Suprapubic skin (tissue), 4 donors: ENCODE measurements at regions not wholly inside any gene's neighbourhood (a gene's known extent, or its start where the extent isn't known, plus 50 kb on each side); places are given as distances from the start of the nearest gene placed in this dataset.

Source experiments
- POLR2A ChIP-seq, 2 donors: fragments of 450-650 bp; IDR thresholded peaks; one replicate each; pipeline ENCODE4 v1.6.1; 2017; ENCODE audit warnings: antibody characterized with exemption in 2 of 2, mild to moderate bottlenecking in 2 of 2, moderate library complexity in 2 of 2
- POLR2AphosphoS5 ChIP-seq, 3 donors: sonication (generic); formaldehyde crosslinking; IDR thresholded peaks; one replicate each; pipeline ENCODE4 v1.6.1; 2017; ENCODE audit warnings: antibody characterized with exemption in 3 of 3
- TF ChIP-seq, protein P1 (sequence below), 2 donors: fragments of 200-600 bp in 1 of 2; fragments of 450-650 bp in 1 of 2; sonication (generic) in 1 of 2; IDR thresholded peaks; one replicate each; pipeline ENCODE4 v1.5.1; 2016 to 2019; ENCODE audit warnings: antibody characterized with exemption in 2 of 2, mild to moderate bottlenecking in 1 of 2, moderate library complexity in 1 of 2

DNA sequence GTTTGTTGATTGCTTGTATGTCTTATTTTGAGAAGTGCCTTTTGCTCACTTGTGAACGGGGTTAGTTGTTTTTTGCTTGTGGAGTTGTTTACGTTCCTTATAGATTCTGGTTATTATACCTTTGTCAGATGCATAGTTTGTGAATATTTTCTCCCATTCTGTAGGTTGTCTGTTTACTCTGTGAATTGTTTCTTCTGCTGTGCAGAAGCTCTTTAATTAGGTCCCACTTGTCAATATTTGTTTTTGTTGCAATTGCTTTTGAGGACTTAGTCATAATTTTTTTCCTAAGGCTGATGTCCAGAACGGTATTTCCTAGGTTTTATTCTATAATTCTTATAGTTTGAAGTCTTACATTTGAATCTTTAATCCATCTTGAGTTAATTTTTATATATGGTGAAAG is 285.3 kb upstream of the GADL1 start:
- TF ChIP-seq, protein P1, sequence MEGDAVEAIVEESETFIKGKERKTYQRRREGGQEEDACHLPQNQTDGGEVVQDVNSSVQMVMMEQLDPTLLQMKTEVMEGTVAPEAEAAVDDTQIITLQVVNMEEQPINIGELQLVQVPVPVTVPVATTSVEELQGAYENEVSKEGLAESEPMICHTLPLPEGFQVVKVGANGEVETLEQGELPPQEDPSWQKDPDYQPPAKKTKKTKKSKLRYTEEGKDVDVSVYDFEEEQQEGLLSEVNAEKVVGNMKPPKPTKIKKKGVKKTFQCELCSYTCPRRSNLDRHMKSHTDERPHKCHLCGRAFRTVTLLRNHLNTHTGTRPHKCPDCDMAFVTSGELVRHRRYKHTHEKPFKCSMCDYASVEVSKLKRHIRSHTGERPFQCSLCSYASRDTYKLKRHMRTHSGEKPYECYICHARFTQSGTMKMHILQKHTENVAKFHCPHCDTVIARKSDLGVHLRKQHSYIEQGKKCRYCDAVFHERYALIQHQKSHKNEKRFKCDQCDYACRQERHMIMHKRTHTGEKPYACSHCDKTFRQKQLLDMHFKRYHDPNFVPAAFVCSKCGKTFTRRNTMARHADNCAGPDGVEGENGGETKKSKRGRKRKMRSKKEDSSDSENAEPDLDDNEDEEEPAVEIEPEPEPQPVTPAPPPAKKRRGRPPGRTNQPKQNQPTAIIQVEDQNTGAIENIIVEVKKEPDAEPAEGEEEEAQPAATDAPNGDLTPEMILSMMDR (IDR thresholded peaks at IDR 0.05), result no peak
- TF ChIP-seq POLR2AphosphoS5 (IDR thresholded peaks at IDR 0.05) (no peak), POLR2A (IDR thresholded peaks at IDR 0.05) (no peak)
